ENCODE measurements at regions not wholly inside any gene's neighbourhood (a gene's known extent, or its start where the extent isn't known, plus 50 kb on each side); places are given as distances from the start of the nearest gene placed in this dataset.

- DNase-seq = no peak
Measured at GRCh38 chr2:168340931-168341330, 93.5 kb upstream of the STK39 start.

- DNase-seq = no peak
Measured at GRCh38 chr2:168343586-168343985, 96.2 kb upstream of the STK39 start.

- no peak for DNase-seq
Measured at GRCh38 chr2:168344706-168345105, 97.3 kb upstream of the STK39 start.

GRCh38 chr2:168345601-168346000 is 98.2 kb upstream of the STK39 start:
- no peak for DNase-seq

GRCh38 chr2:168346725-168347477 is 99.5 kb upstream of the STK39 start:
- peak; percentile 43 to 53 for DNase-seq

- no peak for DNase-seq
Measured at GRCh38 chr2:168348076-168348475, 100.7 kb upstream of the STK39 start.

GRCh38 chr2:168350380-168350779 is 103.0 kb upstream of the STK39 start:
- DNase-seq = no peak

GRCh38 chr2:168353251-168353650 is 102.8 kb upstream of the CERS6 start:
- no peak for DNase-seq

- DNase-seq = no peak
Measured at GRCh38 chr2:168354499-168354898, 101.6 kb upstream of the CERS6 start.

- no peak for DNase-seq
Measured at GRCh38 chr2:168355121-168355520, 101.0 kb upstream of the CERS6 start.

- no peak for DNase-seq
Measured at GRCh38 chr2:168355779-168356476, 100.1 kb upstream of the CERS6 start.

GRCh38 chr2:168356477-168356835 is 99.6 kb upstream of the CERS6 start:
- DNase-seq = no peak

GRCh38 chr2:168357797-168358472 is 98.1 kb upstream of the CERS6 start:
- DNase-seq = no peak

- no peak for DNase-seq
Measured at GRCh38 chr2:168359082-168359481, 97.0 kb upstream of the CERS6 start.

GRCh38 chr2:168363347-168364092 is 92.6 kb upstream of the CERS6 start:
- DNase-seq = no peak

GRCh38 chr2:168365094-168365621 is 90.9 kb upstream of the CERS6 start:
- no peak for DNase-seq

- DNase-seq = no peak
Measured at GRCh38 chr2:168369031-168369430, 87.0 kb upstream of the CERS6 start.

- no peak for DNase-seq
Measured at GRCh38 chr2:168371273-168372019, 84.6 kb upstream of the CERS6 start.

GRCh38 chr2:168373468-168373867 is 82.6 kb upstream of the CERS6 start:
- no peak for DNase-seq

- no peak for DNase-seq
Measured at GRCh38 chr2:168375195-168375798, 80.8 kb upstream of the CERS6 start.

- no peak for DNase-seq
Measured at GRCh38 chr2:168378960-168379669, 77.0 kb upstream of the CERS6 start.
